ENCODE measurements at regions not wholly inside any gene's neighbourhood (a gene's known extent, or its start where the extent isn't known, plus 50 kb on each side); places are given as distances from the start of the nearest gene placed in this dataset.

GRCh38 chr7:86999750-87000149 lies 59.7 kb downstream of the ELAPOR2 start:
- TF ChIP-seq, protein P1, sequence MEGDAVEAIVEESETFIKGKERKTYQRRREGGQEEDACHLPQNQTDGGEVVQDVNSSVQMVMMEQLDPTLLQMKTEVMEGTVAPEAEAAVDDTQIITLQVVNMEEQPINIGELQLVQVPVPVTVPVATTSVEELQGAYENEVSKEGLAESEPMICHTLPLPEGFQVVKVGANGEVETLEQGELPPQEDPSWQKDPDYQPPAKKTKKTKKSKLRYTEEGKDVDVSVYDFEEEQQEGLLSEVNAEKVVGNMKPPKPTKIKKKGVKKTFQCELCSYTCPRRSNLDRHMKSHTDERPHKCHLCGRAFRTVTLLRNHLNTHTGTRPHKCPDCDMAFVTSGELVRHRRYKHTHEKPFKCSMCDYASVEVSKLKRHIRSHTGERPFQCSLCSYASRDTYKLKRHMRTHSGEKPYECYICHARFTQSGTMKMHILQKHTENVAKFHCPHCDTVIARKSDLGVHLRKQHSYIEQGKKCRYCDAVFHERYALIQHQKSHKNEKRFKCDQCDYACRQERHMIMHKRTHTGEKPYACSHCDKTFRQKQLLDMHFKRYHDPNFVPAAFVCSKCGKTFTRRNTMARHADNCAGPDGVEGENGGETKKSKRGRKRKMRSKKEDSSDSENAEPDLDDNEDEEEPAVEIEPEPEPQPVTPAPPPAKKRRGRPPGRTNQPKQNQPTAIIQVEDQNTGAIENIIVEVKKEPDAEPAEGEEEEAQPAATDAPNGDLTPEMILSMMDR (IDR thresholded peaks at IDR 0.05; ENCODE audit: insufficient read depth, low read length, poor library complexity, severe bottlenecking): no peak

GRCh38 chr7:86995814-86996213 lies 63.6 kb downstream of the ELAPOR2 start:
- Histone ChIP-seq H3K4me3 (replicated peaks; ENCODE audit: low read depth, low read length) (no peak overlapping the region), H3K36me3 (ENCODE audit: control insufficient read depth, insufficient read depth, low read length) (no peaks in the 10 kb centered on the region), H3K27me3 (replicated peaks; ENCODE audit: control insufficient read depth, insufficient read depth, low read length) (no peaks in the 10 kb centered on the region)
- TF ChIP-seq, protein P1 (IDR thresholded peaks at IDR 0.05; ENCODE audit: insufficient read depth, low read length, poor library complexity, severe bottlenecking): no peak
- no peak for DNase-seq (ENCODE audit: extremely low read depth, insufficient read length)

More at GRCh38 chr7:86999750-87000149, 59.7 kb downstream of the ELAPOR2 start:
- Histone ChIP-seq H3K27me3 (replicated peaks; ENCODE audit: control insufficient read depth, insufficient read depth, low read length) (no peaks in the 10 kb centered on the region), H3K36me3 (ENCODE audit: control insufficient read depth, insufficient read depth, low read length) (no peaks in the 10 kb centered on the region), H3K4me3 (replicated peaks; ENCODE audit: low read depth, low read length) (no peak overlapping the region)
- no peak for DNase-seq (ENCODE audit: extremely low read depth, insufficient read length)

DNA sequence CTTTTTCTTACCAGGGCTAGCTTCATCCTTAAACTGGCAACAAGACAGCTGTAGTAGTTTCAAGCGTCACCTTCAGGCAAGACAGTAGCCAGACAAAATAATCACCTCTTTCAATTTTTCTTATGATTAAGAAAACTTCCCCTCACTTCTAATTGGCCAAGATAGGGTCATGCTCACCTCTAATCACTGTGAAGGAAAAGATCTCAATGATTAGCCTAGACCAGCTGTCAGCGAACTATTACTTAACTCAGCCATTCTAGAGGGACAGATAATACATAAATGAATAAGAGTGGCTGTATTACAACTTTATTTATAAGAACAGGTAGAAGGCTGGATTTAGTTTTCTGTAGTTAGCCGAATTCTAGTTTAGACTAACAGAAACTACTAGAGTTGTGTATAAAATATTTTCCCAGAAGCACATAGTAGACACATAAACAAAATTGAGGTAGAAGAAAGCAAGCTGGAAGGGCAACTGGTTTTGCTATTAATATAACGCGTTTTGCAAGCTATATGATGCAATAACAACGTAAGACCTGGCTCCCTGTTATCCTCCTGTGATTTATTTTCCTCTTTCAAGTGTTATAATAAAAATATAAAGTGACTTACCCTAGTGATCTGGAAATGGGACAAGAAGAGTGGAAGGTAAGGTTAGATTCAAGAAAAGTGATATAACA lies 64.3 kb downstream of the ELAPOR2 start:
- H3K4me3 ChIP-seq (replicated peaks; ENCODE audit: low read depth, low read length): no peak overlapping the region
- H3K27me3 ChIP-seq (replicated peaks; ENCODE audit: control insufficient read depth, insufficient read depth, low read length): no peaks in the 10 kb centered on the region
- no peaks in the 10 kb centered on the region for H3K36me3 ChIP-seq (ENCODE audit: control insufficient read depth, insufficient read depth, low read length)
- DNase-seq (ENCODE audit: extremely low read depth, insufficient read length): no peak
- TF ChIP-seq, protein P1 (IDR thresholded peaks at IDR 0.05; ENCODE audit: insufficient read depth, low read length, poor library complexity, severe bottlenecking): no peak

DNA sequence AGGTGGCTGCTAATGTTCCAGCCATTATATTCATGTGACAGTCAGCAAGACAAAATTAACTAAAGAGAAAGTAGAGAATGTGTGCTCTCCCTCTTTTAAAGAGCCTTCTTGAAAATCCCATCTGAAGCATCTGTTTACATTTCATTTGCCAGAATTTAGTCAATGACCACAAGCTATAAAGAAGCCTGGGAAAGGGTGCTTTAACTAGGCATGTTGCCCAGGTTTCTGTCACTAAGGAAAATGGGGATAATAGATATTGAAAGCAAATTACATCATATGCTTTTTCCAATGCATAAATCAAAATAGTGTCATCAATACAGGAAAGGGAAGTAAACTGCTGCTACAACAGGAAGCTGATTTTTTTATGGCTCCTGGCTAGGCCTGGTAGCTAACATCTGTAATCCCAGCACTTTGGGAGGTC lies 67.7 kb downstream of the ELAPOR2 start:
- Histone ChIP-seq H3K36me3 (ENCODE audit: control insufficient read depth, insufficient read depth, low read length) (no peaks in the 10 kb centered on the region), H3K4me3 (replicated peaks; ENCODE audit: low read depth, low read length) (no peak overlapping the region), H3K27me3 (replicated peaks; ENCODE audit: control insufficient read depth, insufficient read depth, low read length) (no peaks in the 10 kb centered on the region)
- TF ChIP-seq, protein P1 (IDR thresholded peaks at IDR 0.05; ENCODE audit: insufficient read depth, low read length, poor library complexity, severe bottlenecking): no peak
- DNase-seq (ENCODE audit: extremely low read depth, insufficient read length): no peak

- TF ChIP-seq, protein P1 (IDR thresholded peaks at IDR 0.05; ENCODE audit: insufficient read depth, low read length, poor library complexity, severe bottlenecking): no peak
- no peak for DNase-seq (ENCODE audit: extremely low read depth, insufficient read length)
- Histone ChIP-seq H3K27me3 (replicated peaks; ENCODE audit: control insufficient read depth, insufficient read depth, low read length) (no peaks in the 10 kb centered on the region), H3K36me3 (ENCODE audit: control insufficient read depth, insufficient read depth, low read length) (no peaks in the 10 kb centered on the region), H3K4me3 (replicated peaks; ENCODE audit: low read depth, low read length) (no peak overlapping the region)
Observed at GRCh38 chr7:86991093-86991769, 68.2 kb downstream of the ELAPOR2 start.

Data from GM06990 (cell line).